Activated naive CD4-positive, alpha-beta T cell (primary cell): ENCODE measurements at regions not wholly inside any gene's neighbourhood (a gene's known extent, or its start where the extent isn't known, plus 50 kb on each side); places are given as distances from the start of the nearest gene placed in this dataset.
"Not testable (repeated sequence)": the region's sequence is repeated elsewhere in the genome, so short reads cannot be mapped to it uniquely, and the experiment has no call there.

Experiments
- DNase-seq, 4 experiments: peaks; one replicate each; lab custom pipeline; 2025; lab: John Stamatoyannopoulos, UW

- DNase-seq: no peak
Observed at GRCh38 chr2:194545978-194546377, 1111.0 kb upstream of the SLC39A10 start.

GRCh38 chr2:194539425-194539824 is 1117.6 kb upstream of the SLC39A10 start:
- no peak for DNase-seq

DNA sequence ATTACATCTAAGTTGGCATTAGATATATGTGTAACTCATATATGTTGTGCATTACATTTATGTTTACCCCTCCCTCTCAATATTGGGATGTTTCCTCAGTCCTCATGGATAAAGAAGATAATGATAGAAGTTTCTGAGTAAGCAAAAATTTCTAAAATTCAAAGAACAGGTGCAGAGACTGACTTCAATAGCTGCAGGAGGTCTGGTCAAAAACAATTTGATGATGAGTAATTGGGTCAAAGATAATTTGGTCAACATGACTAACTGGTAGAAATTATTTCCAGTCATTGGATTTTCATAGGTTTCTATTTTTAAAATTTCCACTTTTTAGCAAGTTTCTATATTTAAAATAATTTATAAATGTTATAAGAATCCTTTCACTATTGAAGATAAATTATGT is 1130.9 kb upstream of the SLC39A10 start:
- no peak for DNase-seq

- no peak for DNase-seq
Observed at GRCh38 chr2:194514281-194514680, 1142.7 kb upstream of the SLC39A10 start.

- DNase-seq: not testable (repeated sequence)
Observed at GRCh38 chr2:194511070-194511469, 1146.0 kb upstream of the SLC39A10 start.

DNA sequence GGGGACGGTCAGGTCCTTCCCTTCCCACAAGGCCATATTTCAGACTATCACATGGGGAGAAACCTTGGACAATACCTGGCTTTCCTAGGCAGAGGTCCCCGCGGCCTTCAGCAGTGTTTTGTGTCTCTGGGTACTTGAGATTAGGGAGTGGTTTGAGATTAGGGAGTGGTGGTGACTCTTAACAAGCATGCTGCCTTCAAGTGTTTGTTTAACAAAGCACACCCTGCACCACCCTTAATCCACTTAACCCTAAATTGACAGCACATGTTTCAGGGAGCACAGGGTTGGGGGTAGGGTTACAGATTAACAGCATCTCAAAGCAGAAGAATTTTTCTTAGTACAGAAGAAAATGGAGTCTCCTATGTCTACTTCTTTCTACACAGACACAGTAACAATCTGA is 1152.2 kb upstream of the SLC39A10 start:
- not testable (repeated sequence) for DNase-seq

GRCh38 chr2:194495046-194495445 is 1162.0 kb upstream of the SLC39A10 start:
- no peak for DNase-seq

DNA sequence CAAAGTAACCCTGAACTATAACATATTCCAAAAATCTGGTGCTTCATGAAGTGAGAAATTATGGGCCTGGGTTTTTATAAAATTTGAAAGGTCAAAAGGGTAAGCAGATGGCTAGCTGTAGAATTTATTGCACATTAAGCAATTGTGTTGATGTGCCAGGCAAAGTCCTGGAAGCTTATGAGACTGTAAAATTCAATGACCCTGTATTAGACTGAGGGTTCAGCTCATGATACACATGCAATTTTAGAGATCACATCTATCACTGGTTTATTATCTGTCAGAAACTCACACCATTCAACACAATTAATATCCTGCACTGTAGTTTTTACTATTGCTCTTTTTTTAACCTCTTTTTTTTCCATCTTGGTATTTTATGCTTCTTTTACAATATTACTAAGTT is 1162.6 kb upstream of the SLC39A10 start:
- DNase-seq: no peak

DNA sequence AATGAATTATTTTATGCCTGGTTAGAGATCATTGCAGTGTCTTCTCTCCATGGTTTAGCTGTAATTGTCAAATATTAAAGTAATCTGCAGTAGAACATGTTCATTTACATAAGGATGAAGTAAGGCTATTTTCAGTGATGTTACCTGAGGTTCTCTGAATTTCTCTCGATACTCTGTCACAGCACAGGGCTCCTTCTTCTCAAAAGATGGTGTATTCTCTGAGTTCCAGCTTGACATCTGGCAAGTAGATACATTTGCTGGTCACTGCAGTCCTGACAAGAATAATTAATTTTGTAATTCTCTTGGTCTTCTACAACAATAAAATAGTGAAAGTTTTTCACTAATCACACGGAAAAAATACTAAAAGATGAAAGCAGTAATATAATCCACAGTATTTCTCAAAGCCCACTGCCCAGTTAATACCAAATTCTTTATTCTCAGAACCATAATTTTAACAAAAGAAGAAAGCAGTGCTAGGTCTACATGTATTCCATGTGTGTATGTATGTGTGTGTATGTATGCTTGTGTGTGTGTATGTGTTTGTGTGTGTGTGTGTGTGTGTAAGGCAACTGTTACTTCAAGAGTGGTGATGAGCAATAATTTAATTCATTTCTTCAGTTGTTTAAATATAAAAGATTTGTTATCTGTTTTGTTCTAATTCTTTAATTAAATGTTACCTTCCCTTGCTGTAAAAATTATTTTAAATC is 1165.5 kb upstream of the SLC39A10 start:
- no peak for DNase-seq

DNA sequence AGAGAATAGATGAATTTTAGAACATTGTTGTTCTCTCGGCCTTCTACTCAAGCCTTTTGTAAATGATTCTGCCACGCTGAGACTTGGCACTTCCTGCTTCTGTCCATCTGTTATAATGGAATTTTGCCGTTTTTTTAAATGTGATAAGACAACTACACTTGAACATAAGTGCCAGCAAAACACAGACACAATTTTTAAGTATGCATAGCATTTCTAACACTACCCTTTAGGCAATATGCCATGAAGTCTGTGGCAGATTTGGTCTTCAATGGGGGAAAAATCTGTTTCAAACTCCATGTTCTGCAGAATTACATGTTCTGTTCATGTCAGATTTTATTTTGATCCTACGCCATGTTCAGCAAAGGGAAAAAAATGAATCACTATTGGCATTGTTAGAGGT is 1170.7 kb upstream of the SLC39A10 start:
- no peak for DNase-seq

GRCh38 chr2:194483041-194483440 is 1174.0 kb upstream of the SLC39A10 start:
- DNase-seq: no peak

- no peak for DNase-seq
Observed at GRCh38 chr2:194465641-194466040, 1191.4 kb upstream of the SLC39A10 start.

GRCh38 chr2:194464964-194465638 is 1191.9 kb upstream of the SLC39A10 start:
- DNase-seq: no peak

DNA sequence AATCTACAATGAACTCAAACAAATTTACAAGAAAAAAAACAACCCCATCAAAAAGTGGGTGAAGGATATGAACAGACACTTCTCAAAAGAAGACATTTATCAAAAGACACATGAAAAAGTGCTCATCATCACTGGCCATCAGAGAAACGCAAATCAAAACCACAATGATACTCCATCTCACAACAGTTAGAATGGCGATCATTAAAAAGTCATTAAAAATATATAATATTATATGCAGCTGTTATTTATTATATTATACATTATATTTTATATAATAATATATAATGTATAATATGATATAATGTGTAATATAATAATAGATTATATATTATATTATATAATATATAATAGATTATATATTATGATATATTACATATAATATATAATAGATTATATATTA is 1194.1 kb upstream of the SLC39A10 start:
- DNase-seq: not testable (repeated sequence)

DNA sequence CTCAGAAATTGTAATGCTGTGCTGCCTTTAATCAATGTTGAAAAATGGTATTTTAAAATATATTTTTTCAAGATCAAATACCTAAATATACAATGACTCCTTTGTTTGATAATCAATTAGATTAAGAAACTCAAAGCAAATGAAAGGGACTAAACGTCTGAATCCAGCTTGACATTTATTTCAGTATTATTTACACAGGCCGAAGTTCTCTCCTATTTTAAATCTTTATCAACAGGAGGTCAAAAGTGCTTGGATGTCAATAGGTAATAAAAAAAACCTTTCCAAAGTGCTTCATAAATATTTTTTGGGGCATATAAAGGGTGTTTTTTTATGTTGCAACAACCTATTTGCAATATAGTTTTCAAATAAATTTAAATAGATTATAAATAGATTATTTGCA is 1201.7 kb upstream of the SLC39A10 start:
- DNase-seq: no peak

DNA sequence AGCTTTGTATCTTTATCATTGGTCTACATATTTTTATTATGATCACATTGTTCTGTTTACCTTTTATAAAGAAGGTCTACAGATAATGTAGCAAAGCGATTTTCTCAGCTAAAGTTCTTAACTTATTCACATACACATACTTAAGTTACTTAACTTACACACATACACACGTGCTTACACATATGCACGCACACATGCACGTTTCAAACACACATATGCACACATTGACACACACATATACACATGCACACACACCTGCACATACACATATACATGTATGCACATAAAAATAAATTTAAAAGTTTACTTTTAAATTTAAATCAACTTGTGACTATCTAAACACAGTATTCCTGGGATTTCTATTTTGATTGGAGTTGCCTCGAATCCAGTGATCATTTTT is 1204.5 kb upstream of the SLC39A10 start:
- no peak for DNase-seq

DNA sequence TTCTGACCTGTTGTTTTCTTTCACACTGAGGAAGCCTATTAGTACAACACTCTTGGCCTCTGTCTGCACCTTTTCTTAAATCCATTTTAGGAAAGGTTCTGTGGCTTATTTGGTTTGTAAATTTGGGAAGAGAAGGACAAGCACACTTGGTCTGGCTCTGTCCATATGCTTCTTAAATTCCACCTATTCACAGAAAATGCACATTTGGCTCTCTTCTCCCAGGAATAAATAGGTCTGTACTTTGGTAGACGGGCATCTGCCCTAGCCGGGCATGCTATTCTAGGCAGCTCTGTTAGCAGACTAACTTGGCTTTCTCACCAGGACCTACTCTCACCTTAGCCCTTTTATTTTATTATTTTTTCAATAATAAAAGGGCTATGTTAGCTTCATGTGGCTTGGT is 1211.8 kb upstream of the SLC39A10 start:
- DNase-seq: no peak

DNA sequence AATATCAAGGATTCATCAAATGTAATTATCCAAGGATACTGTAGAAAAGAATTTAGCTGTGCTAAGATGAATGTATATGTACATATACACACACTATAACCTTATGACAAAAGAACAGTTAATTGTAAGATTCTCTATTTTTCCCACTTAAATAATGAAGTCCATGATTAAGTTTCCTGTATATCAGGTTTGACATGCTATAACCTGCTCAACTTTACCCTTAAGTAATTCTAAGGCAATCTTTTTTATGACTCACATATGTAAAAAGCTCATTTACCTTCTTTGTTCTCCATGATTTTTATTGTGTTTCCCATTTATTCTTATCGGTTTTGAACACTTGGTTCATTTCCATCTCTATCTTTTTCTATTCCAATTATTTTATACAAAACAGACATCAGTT is 1213.1 kb upstream of the SLC39A10 start:
- no peak for DNase-seq

- DNase-seq: no peak
Observed at GRCh38 chr2:194424683-194425209, 1232.3 kb upstream of the SLC39A10 start.

GRCh38 chr2:194411221-194411620 is 1245.8 kb upstream of the SLC39A10 start:
- DNase-seq: no peak

DNA sequence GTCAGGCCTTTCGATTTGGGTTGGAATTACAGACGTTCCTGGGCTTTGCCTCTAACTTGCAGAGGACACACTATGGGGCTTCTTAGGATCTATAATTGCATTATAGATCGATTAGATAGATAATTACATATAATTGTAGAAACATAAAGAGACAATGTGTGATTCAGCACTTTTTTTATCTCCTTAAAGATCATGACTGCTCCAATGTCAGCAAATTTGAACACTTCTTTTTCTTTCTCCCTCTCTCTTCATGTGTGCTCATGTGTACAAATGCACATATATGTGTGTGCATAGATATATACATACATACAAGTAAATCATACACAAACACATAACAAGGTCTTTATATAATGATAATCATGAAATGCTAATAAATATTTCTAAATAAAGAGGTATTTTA is 1261.2 kb upstream of the SLC39A10 start:
- no peak for DNase-seq

DNA sequence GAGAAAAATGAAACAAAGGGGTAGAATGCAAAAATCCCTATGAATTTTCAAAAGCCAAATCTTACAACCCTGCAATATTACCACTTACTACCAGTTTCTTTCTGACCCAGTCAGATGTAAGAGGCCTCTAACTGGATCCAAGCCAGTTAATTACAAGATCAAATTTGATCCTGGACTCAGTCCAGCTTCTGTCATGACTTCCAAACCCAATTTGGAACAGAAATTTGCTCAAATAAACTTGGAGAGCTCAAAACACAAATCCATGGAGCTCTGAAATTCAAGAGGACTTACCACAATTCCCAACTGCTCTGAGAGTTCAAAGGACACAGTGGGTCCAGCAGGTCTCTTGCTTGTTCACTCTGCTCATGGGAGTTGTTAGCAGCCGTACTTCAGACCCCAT is 1271.7 kb upstream of the SLC39A10 start:
- no peak for DNase-seq

DNA sequence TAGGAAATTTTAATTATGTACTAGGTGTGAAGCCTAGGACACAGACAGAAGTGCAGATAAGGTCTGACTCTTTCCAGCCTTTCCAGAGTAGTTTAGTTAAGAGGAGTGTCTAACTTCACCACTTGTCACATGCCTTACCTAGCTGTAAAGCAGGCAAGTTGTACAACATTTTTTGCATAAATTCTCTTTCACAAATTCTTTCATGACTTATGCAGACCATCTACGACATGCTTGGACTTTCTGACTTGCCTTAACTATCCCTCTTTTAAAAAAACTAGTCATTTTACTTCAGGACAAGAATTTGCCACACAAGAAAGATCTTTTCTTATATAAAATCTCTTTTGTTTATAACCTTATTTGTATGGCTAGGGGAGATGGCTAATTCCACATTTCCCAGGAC is 1273.6 kb upstream of the SLC39A10 start:
- DNase-seq: no peak

DNA sequence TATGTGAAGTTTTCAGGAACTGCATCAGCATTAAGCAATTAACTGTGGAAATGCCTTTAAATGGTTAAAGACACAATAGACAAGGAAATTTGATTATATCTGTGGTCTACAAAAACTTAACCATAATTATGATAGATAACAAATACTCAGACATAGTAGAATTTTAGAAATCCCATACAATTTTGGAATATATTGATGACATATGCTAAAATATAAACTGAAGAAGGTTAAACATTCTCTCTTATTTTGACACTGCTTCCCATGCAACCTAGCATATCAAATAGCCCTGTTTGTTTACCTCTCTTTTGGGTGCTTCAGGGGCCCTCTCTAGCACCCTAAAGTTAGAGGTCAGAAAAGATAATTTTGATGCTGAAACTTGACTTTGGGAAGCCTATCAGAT is 1274.8 kb upstream of the SLC39A10 start:
- DNase-seq: no peak
